GM18907 (cell line): ENCODE measurements at regions not wholly inside any gene's neighbourhood (a gene's known extent, or its start where the extent isn't known, plus 50 kb on each side); places are given as distances from the start of the nearest gene placed in this dataset.

ENCODE experiments used
- ATAC-seq: cut with Tn5 transposase; IDR thresholded peaks from one replicate; pipeline ENCODE4 v1.9.1; 2021; ENCODE audit warnings: mild to moderate bottlenecking, moderate library complexity; ENCODE audit not compliant: unreplicated experiment

DNA sequence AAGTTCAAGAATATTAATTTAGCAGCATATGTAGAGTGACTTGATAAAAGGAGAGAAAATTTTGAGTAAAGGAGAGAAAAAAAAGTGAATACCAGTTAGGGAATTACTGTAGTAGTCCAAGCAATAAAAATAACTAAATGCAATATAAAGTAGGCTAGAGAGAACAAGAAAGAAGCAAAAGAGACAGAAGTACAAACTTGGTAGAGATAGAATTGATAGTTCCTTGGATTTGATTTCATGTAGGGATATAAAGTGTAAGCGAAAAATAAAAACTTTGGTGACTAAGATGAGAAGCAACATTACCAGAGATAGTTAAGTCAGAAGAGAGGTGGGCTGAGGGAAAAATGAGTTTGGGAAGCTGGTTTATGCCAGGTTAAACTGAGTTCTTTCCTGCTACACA is 252.4 kb downstream of the SEC23A start:
- no peak for ATAC-seq

DNA sequence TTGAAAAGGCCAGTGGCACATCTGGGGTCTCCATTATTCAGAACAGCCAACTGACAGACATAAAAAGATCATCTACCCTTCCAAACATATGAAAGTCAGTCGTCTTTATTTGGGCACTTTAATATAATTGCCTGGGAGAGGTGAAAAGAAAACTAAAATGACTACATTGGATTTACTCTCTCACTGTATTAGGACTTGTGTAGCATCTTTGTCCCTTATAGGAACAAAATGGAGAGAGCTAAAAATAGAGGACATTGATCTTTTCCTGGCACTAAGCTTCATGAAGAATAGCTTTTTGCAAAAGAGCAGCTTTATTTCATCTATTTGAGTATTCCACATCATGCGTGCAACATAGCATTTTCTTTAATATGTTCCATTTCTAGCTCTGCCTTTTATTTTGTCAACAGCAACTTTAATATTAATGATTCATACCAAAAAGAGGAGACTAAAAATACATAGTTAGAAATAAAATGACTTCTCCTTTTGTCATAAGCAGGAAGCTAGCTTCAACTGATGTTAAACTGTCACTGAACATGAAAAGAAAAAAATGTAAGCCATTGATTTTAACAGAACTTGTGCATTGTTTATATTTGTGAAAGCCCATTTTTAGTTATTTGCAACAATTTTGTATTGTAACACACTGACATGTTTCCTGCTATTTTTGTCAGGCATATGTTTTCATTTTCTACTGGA is 254.6 kb downstream of the SEC23A start:
- no peak for ATAC-seq

- no peak for ATAC-seq
Observed at GRCh38 chr14:38847161-38847560, 255.9 kb downstream of the SEC23A start.

- no peak for ATAC-seq
Observed at GRCh38 chr14:38839694-38840365, 263.2 kb downstream of the SEC23A start.

GRCh38 chr14:38838979-38839323 is 264.1 kb downstream of the SEC23A start:
- ATAC-seq: no peak

GRCh38 chr14:38838049-38838978 is 264.7 kb downstream of the SEC23A start:
- no peak for ATAC-seq

GRCh38 chr14:38837343-38838048 is 265.5 kb downstream of the SEC23A start:
- ATAC-seq: no peak

GRCh38 chr14:38836539-38836938 is 266.5 kb downstream of the SEC23A start:
- no peak for ATAC-seq

- no peak for ATAC-seq
Observed at GRCh38 chr14:38835874-38836273, 267.2 kb downstream of the SEC23A start.

DNA sequence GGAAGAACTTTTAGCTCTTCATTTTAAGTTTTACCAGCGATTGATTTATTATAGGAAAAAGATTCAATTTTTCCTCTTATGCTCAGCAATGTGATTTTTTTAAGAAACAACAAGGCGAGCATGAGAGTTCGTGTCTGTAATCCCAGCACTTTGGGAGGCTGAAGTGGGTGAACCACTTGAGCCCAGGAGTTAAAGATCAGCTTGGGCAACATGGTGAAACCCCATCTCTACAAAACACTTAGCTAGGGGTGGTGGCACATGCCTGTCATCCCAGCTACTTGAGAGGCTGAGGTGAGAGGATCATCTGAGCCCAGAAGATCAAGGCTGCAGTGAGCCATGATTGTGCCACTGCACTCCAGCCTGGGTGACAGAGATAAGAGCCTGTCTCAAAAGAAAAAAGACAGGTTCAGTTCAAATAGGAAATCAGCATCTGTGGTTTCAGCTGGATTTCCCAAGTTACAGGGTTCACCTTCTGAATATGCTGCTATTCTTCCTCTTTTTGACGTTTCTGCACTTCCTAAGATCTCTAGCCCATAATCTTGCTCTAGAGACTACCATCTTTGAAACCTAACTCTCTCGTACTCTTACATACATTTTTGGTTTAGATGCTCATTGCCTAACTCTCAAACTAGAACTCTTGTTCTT is 274.7 kb downstream of the SEC23A start:
- ATAC-seq: no peak

DNA sequence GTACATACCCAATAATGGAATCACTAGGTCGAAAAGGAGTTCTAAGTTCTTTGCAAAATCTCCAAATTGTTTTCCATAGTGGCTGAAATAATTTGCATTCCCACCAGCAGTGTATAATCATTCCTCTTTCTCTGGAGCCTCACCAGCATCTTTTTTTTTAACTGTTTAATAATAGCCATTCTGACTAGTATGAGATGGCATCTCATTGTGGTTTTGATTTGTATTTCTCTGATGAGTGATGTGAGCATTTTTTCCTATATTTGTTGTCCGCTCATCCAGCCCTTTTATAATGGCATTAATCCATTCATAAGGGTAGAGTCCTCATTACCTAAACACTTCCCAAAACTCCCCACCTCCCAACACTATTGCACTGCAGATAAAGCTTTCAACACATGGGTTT is 278.3 kb downstream of the SEC23A start:
- ATAC-seq: no peak

DNA sequence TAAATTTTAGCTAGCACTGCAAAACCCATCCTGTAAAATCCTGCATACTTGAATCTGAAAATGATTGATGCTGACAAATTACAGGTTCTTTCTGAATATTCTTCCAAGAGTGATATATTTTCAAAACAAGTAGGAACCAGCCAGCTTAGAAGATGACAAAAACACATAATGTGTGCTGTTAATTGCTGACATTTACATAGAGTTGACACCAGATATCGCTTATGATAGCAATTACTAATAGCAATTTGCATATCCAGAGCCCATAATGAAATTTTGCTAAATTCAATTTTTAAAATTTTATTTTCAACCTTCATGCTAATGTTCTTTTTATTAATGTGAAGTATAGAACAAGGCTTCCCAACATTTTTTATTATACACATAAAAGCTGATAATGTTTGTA is 284.5 kb downstream of the SEC23A start:
- no peak for ATAC-seq

DNA sequence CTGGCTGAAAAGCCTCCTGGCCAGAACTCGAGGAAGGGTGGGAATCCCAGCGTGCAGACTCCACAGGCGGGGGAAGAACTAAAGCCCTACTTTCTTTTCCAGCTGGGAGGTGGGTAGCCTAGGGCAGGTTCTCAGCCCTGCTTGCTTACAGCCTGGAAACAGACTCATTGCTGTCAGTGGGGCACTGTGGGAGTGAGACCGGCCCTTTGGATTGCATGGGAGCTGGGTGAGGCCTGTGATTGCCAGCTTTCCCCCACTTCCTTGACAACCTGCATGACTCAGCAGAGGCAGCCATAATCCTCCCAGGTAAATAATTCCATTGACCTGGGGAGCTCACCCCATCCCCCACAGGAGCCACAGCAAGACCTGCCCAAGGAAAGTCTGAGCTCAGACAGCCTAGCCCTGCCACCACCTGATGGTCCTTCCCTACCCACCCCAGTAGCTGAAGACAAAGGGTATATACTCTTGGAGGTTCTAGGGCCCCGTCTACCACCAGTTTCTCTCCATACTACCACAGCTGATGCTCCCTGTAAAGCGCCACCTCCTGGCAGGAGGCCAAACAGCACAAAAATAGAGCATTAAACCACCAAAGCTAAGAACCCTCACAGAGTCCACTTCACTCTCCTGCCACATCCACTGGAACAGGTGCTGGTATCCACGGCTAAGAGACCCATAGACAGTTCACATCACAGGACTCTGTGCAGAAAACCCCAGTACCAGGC is 294.1 kb downstream of the SEC23A start:
- ATAC-seq: no peak

- no peak for ATAC-seq
Observed at GRCh38 chr14:38799671-38800070, 303.4 kb downstream of the SEC23A start.

DNA sequence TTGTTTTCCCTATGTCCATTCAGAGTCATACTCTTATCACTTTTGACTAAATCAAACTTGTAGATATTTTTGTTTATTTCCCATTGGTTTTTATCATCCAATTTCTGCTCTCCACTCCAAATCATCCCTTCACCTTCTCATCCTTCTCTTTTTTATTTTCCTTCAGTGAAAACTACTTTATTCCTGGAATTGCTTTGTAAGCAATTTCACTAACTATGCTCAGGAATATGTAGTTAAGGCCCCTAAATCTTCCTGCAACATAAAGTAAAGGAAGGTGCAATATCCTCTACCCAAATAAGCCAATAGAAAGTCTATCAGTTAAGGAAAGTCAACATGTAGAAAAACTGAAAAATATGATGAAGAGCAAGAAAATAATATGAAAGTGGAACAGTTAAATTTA is 308.4 kb downstream of the SEC23A start:
- ATAC-seq: no peak

- no peak for ATAC-seq
Observed at GRCh38 chr14:38791862-38792261, 311.2 kb downstream of the SEC23A start.

DNA sequence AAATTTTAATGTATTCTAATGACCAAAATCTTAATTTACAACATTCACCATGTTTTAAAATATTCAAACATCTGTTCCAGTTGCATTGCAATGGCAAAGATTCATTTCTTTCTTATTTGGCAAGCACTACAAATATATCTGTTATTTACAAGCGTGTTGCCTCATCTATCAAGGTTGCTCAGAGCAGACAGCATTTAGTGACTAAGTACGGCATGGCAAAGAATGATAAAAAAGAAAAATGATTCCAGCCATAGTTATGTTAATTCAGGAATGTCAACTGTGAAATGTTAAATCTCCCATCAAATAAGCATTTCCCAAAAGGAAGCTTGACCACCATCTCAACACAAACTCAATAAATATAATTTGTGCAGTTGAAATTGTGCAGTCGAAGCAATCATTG is 312.1 kb downstream of the SEC23A start:
- no peak for ATAC-seq

DNA sequence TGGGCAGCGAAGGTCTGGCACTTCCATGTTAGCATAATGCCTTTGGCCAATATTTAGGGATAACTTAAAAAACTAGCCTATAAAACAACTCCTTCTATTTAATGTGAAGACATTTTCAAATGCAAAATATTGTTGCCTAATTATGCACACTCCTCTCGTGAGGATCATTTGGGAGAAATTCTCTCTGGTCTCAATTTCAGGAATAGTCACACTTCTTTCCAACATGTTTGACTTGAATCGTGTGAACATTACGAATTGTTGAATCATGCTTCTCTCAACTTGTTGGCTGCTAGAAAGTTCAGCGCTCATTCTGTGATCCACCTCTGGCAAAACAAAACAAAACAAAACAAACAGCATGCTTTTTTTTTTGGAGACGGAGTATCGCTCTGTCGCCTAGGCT is 313.2 kb downstream of the SEC23A start:
- ATAC-seq: no peak

DNA sequence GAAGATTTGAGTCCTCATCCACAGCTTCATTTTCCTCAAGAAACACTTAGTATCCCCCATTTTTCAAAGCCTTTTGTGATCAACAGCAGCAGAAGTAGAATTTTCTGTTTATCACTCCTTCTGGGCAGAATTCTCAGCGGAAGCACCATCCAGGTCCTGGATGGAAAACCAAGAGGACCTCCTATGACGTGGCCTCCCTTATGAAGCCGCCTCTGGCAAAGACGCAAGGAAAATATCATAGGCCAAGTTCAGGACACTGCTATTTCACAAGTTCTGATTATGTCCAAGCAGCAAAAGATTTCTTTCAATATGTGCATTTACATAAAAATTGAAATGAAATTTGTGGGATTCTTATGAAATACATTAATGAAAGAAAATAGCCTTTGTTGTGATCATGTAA is 315.0 kb downstream of the SEC23A start:
- ATAC-seq: no peak

- no peak for ATAC-seq
Observed at GRCh38 chr14:38786921-38787320, 316.1 kb downstream of the SEC23A start.
